ENCODE measurements at regions not wholly inside any gene's neighbourhood (a gene's known extent, or its start where the extent isn't known, plus 50 kb on each side); places are given as distances from the start of the nearest gene placed in this dataset.

DNA sequence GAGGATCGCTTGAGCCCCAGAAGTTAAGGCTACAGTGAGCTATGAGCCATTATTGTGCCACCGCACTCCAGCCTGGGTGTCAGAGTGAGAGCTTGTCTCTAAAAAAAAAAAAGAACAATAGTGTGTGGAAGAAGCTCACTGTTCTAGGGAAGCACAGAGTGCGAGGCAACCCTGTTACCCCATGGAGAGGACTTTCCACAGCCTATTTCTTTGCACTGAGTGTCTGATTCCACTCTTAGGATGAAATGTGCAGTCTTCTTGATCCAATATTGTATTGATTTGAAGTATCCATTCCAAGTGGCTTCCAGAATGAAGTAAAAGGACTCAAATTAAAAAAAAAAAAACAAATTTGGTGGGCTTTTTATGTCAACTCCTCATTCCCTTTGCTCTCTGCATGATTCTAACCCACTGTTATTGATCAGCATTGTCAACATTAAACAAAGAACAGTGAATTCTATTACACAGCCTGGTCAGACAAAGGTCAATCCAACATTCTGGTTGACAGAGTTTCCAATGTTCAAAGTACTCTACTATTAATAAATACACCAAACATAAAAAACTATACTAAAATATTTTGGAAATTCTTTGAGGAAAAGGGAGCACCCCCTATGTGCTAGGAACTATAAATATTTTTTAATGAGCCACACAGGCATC, 150.2 kb upstream of the PTPRG start:
- TF ChIP-seq EZH2 (IDR thresholded peaks at IDR 0.05) = no peak
- TF ChIP-seq, protein P1, sequence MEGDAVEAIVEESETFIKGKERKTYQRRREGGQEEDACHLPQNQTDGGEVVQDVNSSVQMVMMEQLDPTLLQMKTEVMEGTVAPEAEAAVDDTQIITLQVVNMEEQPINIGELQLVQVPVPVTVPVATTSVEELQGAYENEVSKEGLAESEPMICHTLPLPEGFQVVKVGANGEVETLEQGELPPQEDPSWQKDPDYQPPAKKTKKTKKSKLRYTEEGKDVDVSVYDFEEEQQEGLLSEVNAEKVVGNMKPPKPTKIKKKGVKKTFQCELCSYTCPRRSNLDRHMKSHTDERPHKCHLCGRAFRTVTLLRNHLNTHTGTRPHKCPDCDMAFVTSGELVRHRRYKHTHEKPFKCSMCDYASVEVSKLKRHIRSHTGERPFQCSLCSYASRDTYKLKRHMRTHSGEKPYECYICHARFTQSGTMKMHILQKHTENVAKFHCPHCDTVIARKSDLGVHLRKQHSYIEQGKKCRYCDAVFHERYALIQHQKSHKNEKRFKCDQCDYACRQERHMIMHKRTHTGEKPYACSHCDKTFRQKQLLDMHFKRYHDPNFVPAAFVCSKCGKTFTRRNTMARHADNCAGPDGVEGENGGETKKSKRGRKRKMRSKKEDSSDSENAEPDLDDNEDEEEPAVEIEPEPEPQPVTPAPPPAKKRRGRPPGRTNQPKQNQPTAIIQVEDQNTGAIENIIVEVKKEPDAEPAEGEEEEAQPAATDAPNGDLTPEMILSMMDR (IDR thresholded peaks at IDR 0.05) = no peak
